Thyroid gland (tissue), 4 donors: ENCODE measurements at regions not wholly inside any gene's neighbourhood (a gene's known extent, or its start where the extent isn't known, plus 50 kb on each side); places are given as distances from the start of the nearest gene placed in this dataset.

ENCODE experiments used
- CTCF ChIP-seq, 6 experiments: fragments of 200-600 bp in 3 of 6; fragments of 450-650 bp in 3 of 6; sonication (generic) in 3 of 6; IDR thresholded peaks; one replicate each; pipeline ENCODE4 v1.5.1; 2016 to 2019; ENCODE audit warnings: antibody characterized with exemption in 6 of 6, mild to moderate bottlenecking in 2 of 6, inconsistent platforms in 1 of 6, moderate library complexity in 1 of 6
- POLR2A ChIP-seq, 2 donors: fragments of 450-650 bp; IDR thresholded peaks; one replicate each; pipeline ENCODE4 v1.6.1; 2017; ENCODE audit warnings: antibody characterized with exemption in 2 of 2, mild to moderate bottlenecking in 2 of 2, moderate library complexity in 1 of 2

GRCh38 chr13:53941588-53942190 lies 913.1 kb downstream of the OLFM4 start:
- TF ChIP-seq CTCF (IDR thresholded peaks at IDR 0.05): no peak
- TF ChIP-seq POLR2A (IDR thresholded peaks at IDR 0.05): no peak
